Nephron (organoid): ENCODE measurements at regions not wholly inside any gene's neighbourhood (a gene's known extent, or its start where the extent isn't known, plus 50 kb on each side); places are given as distances from the start of the nearest gene placed in this dataset.
A peak's percentile ranks its signal among the peaks of the same experiment; 100 is the strongest.

Experiments
- H3K27ac Mint-ChIP-seq, 3 experiments: 2 replicates each; pipeline ENCODE4 v1.8.0; 2020; ENCODE audit warnings: mixed read lengths in 3 of 3, mild to moderate bottlenecking in 2 of 3, moderate library complexity in 1 of 3
- H3K27me3 Mint-ChIP-seq: 2 replicates; pipeline ENCODE4 v1.8.0; 2021; ENCODE audit warnings: low read depth, mild to moderate bottlenecking, moderate library complexity, mixed read lengths
- H3K36me3 Mint-ChIP-seq: 2 replicates; pipeline ENCODE4 v1.8.0; 2020; ENCODE audit warnings: low read depth, mixed read lengths
- H3K4me1 Mint-ChIP-seq: 2 replicates; pipeline ENCODE4 v1.8.0; 2020; ENCODE audit warnings: mixed read lengths
- H3K4me3 Mint-ChIP-seq, 3 experiments: 2 replicates each; pipeline ENCODE4 v1.8.0; 2020; ENCODE audit warnings: mild to moderate bottlenecking in 3 of 3, mixed read lengths in 3 of 3, moderate library complexity in 2 of 3
- H3K9me3 Mint-ChIP-seq: 2 replicates; pipeline ENCODE4 v1.8.0; 2020; ENCODE audit warnings: mixed read lengths
- TF ChIP-seq, protein P1 (sequence below), 3 experiments: fragments of 200-600 bp; sonication (generic); IDR thresholded peaks; one replicate each; pipeline ENCODE4 v1.5.0; 2021; ENCODE audit warnings: antibody characterized with exemption in 3 of 3; ENCODE audit not compliant: unreplicated experiment in 3 of 3

DNA sequence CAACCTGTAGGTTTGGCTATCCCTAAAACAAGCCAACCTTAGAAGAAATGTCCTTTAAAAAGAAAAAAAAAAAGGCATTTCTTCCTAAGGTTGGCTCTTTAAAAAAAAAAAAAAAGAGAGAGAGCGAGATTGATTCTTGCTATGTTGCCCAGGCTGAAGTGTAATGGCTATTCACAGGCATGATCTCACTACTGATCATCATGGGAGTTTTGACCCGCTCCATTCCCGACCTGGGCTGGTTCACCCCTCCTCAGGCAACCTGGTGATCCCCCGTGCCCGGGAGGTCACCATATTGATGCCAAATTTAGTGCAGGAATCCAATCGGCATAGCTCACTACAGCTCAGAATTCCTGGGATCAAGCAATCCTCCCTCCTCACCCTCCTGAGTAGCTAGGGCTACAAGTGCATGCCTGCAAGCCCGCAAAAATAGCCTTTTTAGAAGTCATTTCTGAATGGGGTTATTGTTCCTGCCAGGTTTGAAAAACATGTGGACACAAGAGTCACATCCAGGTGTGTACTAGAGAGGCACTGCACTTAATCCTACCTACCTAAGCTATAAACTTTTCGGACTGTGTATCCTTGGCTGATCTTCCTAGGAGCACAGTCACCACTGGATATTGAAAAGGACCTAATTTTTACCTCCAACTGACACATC is 61.4 kb upstream of the ZCCHC13 start:
- TF ChIP-seq, protein P1, sequence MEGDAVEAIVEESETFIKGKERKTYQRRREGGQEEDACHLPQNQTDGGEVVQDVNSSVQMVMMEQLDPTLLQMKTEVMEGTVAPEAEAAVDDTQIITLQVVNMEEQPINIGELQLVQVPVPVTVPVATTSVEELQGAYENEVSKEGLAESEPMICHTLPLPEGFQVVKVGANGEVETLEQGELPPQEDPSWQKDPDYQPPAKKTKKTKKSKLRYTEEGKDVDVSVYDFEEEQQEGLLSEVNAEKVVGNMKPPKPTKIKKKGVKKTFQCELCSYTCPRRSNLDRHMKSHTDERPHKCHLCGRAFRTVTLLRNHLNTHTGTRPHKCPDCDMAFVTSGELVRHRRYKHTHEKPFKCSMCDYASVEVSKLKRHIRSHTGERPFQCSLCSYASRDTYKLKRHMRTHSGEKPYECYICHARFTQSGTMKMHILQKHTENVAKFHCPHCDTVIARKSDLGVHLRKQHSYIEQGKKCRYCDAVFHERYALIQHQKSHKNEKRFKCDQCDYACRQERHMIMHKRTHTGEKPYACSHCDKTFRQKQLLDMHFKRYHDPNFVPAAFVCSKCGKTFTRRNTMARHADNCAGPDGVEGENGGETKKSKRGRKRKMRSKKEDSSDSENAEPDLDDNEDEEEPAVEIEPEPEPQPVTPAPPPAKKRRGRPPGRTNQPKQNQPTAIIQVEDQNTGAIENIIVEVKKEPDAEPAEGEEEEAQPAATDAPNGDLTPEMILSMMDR (IDR thresholded peaks at IDR 0.05; ENCODE audit: unreplicated experiment in 3 of 3): no peak
- H3K9me3 Mint-ChIP-seq: no peaks in the 10 kb centered on the region

DNA sequence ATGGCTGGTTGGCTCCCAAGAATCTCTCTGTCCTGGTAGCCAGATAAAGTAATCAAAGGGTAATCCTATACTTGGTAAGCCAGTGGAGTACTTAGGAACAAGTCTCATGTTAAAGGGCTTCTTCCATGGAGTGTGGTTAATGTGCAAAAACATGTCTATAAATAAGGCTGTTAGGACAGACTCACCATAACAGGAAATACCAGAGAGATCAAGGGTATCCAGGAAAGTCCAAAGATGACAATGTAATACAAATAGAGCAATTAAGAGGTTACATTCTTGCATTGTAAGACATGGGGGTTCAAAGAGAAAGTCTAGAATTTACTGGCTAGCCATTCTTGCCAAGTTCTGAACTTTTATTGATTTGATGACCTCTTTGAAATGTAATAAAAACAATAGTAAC is 61.9 kb upstream of the ZCCHC13 start:
- Mint-ChIP-seq H3K36me3 (peaks cover 60% of the 10 kb centered on the region), H3K9me3 (no peaks in the 10 kb centered on the region), H3K27ac (peak overlapping the region; percentile 1 to 65 (median 56)), H3K4me1 (peaks cover 9% of the 10 kb centered on the region), H3K4me3 (no peak overlapping the region), H3K27me3 (no peaks in the 10 kb centered on the region)
- TF ChIP-seq, protein P1 (IDR thresholded peaks at IDR 0.05; ENCODE audit: unreplicated experiment in 3 of 3): no peak

More for the DNA sequence above, 61.4 kb upstream of the ZCCHC13 start:
- no peaks in the 10 kb centered on the region for H3K27me3 Mint-ChIP-seq
- peaks cover 64% of the 10 kb centered on the region for H3K36me3 Mint-ChIP-seq
- no peak overlapping the region for H3K4me3 Mint-ChIP-seq
- H3K27ac Mint-ChIP-seq: peak overlapping the region in 1 of 3 experiments; percentile 1
- H3K4me1 Mint-ChIP-seq: peaks cover 9% of the 10 kb centered on the region

DNA sequence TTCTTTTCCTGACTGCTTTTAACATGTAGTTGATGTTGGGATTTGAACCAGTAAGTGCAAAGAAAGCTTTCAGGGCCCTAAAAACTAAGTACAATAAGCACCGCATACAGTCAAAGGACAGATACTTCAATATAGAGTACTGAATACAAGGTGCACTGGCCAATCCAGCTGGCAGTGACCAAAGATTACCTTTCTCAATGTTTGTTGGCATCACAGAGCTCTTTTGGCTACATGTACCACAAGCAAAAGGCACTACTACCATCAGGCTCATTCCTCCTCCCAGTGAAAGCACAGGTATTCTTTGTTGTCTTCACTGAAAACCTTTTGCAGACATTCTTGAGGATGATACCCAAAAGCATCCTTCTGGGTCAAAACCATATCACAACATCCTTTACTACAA is 65.2 kb upstream of the ZCCHC13 start:
- Mint-ChIP-seq H3K9me3 (no peaks in the 10 kb centered on the region), H3K27ac (no peak overlapping the region), H3K4me1 (peaks cover 9% of the 10 kb centered on the region), H3K36me3 (peaks cover 42% of the 10 kb centered on the region), H3K27me3 (no peaks in the 10 kb centered on the region), H3K4me3 (no peak overlapping the region)
- TF ChIP-seq, protein P1 (IDR thresholded peaks at IDR 0.05; ENCODE audit: unreplicated experiment in 3 of 3): no peak

DNA sequence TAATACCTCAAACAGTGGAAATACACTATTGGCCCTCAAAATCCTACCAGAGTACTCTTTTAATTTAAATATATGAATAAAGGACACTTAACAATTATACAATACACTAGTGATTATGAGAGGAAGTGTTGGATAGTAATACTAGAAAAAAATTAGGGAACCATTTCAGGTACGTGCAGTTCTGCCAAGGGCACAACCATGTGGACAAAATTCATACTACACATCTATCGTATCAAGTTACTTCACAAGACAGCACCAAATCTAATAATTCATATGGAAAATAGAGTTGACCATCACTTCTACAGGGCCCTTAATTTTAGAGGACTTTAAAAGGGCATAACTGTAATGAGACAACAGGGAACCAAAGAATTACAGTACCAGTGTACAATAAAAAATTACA is 69.2 kb upstream of the ZCCHC13 start:
- Mint-ChIP-seq H3K4me1 (no peaks in the 10 kb centered on the region), H3K4me3 (no peak overlapping the region), H3K36me3 (peaks cover 35% of the 10 kb centered on the region), H3K27me3 (no peaks in the 10 kb centered on the region), H3K27ac (no peak overlapping the region), H3K9me3 (no peaks in the 10 kb centered on the region)
- TF ChIP-seq, protein P1 (IDR thresholded peaks at IDR 0.05; ENCODE audit: unreplicated experiment in 3 of 3): no peak

DNA sequence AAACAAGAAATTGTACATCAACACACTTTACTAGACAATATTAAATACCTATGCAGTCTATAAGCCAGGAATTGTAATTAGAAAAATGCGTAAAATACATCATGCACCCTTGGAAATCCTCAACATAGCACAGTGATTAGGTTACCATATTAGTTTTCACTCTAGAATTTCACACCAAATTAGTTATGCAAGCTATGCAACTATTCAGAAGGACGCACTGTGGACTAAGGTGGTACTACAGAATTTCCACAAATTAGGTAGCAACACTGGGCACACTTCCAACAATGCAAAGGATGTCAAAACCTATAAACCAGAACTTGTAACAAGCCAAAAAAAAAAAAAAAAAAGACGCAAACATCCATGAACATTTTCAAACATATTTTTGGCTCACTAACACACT is 71.1 kb upstream of the ZCCHC13 start:
- Mint-ChIP-seq H3K4me3 (no peak overlapping the region), H3K36me3 (peaks cover 36% of the 10 kb centered on the region), H3K27me3 (no peaks in the 10 kb centered on the region), H3K4me1 (no peaks in the 10 kb centered on the region), H3K9me3 (peaks cover 3% of the 10 kb centered on the region), H3K27ac (no peak overlapping the region)
- TF ChIP-seq, protein P1 (IDR thresholded peaks at IDR 0.05; ENCODE audit: unreplicated experiment in 3 of 3): peak in 1 of 3 experiments; percentile 26

DNA sequence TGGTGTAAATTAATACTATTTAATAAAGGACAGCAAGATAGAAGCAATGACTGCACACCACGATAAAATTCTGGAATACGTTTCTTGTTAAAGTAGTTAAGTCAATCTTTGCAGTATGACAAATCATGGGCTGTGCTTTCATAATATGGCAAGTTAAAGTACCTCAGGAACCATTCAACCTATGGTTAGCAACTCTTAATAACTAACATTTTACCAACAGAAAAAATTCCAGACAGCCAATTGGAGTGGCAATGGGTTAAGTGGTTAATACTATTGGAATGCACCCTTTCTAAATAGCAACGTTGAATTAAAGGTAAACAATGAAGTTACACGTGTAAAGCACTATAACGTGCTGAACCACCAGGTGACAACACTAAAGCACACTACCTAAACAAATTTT is 72.4 kb upstream of the ZCCHC13 start:
- TF ChIP-seq, protein P1 (IDR thresholded peaks at IDR 0.05; ENCODE audit: unreplicated experiment in 3 of 3): no peak
- Mint-ChIP-seq H3K27me3 (no peaks in the 10 kb centered on the region), H3K4me3 (no peak overlapping the region), H3K27ac (no peak overlapping the region), H3K36me3 (peaks cover 44% of the 10 kb centered on the region), H3K9me3 (peaks cover 5% of the 10 kb centered on the region), H3K4me1 (no peaks in the 10 kb centered on the region)
